NT2/D1 (cell line): ENCODE measurements at regions not wholly inside any gene's neighbourhood (a gene's known extent, or its start where the extent isn't known, plus 50 kb on each side); places are given as distances from the start of the nearest gene placed in this dataset.

ENCODE experiments used
- SUZ12 ChIP-seq: IDR thresholded peaks from 2 replicates; pipeline ENCODE4 v1.6.1; 2011; ENCODE audit not compliant: insufficient read length, insufficient read depth; ENCODE audit errors: extremely low read depth
- YY1 ChIP-seq: IDR thresholded peaks from 2 replicates; pipeline ENCODE4 v1.6.1; 2011; ENCODE audit not compliant: insufficient read length, insufficient read depth
- ZNF274 ChIP-seq: IDR thresholded peaks from 2 replicates; pipeline ENCODE4 v1.6.1; 2011; ENCODE audit warnings: mild to moderate bottlenecking, low read depth, low read length

DNA sequence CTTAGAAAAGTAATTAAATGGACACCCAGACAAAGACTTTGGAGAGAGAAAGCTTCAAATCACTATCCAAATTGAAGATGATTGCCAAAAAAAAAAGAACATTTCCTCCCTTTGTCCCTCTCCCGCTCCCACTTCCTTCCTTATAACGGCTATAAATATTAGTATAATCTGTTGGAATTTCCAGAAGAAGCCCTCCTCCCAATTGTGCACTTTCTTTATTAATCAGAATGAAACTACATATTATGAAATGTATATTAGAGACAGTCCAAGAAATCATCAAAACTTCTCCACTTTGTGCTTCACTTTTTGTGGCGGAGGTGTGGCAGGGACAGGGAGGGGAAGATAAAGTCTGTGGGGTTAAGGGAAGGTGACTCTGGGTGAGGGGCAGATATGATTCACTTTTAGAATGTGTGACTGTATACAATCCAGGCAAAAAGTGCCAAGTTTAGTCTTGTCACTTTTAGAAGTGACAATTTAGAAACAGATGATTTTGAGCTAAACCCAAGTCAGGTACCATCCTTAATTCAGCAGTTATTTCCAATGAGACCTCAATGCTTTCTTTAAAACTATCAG is 195.0 kb upstream of the MARCKS start:
- TF ChIP-seq SUZ12 (no peak), ZNF274 (no peak), YY1 (no peak)
